ENCODE measurements at regions not wholly inside any gene's neighbourhood (a gene's known extent, or its start where the extent isn't known, plus 50 kb on each side); places are given as distances from the start of the nearest gene placed in this dataset.

GRCh38 chr3:66154444-66154861 lies 66.3 kb upstream of the SLC25A26 start:
- TF ChIP-seq CTCF (IDR thresholded peaks at IDR 0.05), result no peak
- no peak for TF ChIP-seq ZFX (IDR thresholded peaks at IDR 0.05; ENCODE audit: borderline replicate concordance)

Measured in 22Rv1 (cell line).